GM12873 (cell line): ENCODE measurements at regions not wholly inside any gene's neighbourhood (a gene's known extent, or its start where the extent isn't known, plus 50 kb on each side); places are given as distances from the start of the nearest gene placed in this dataset.

Source experiments
- CTCF ChIP-seq: IDR thresholded peaks from 2 replicates; pipeline ENCODE4 v1.5.1; 2012; ENCODE audit warnings: low read depth, mild to moderate bottlenecking, moderate library complexity, low read length, control low read depth; ENCODE audit not compliant: insufficient read depth; ENCODE audit errors: missing control alignments

GRCh38 chr19:56974556-56975207, 134.2 kb upstream of the PEG3 start:
- TF ChIP-seq CTCF, result no peak

GRCh38 chr19:56976300-56976699, 135.8 kb upstream of the PEG3 start:
- no peak for TF ChIP-seq CTCF

GRCh38 chr19:56976995-56977906, 136.7 kb upstream of the PEG3 start:
- no peak for TF ChIP-seq CTCF

GRCh38 chr19:56978023-56978565, 137.6 kb upstream of the PEG3 start:
- TF ChIP-seq CTCF, result no peak

- TF ChIP-seq CTCF, result no peak
These were observed 138.9 kb upstream of the USP29 start for GRCh38 chr19:56980906-56981305.

GRCh38 chr19:56983171-56983570, 136.6 kb upstream of the USP29 start:
- TF ChIP-seq CTCF, result no peak

GRCh38 chr19:56983804-56984203, 136.0 kb upstream of the USP29 start:
- TF ChIP-seq CTCF, result no peak
